GM12892 (cell line): ENCODE measurements at regions not wholly inside any gene's neighbourhood (a gene's known extent, or its start where the extent isn't known, plus 50 kb on each side); places are given as distances from the start of the nearest gene placed in this dataset.

Experiments
- DNase-seq: peaks from one replicate; pipeline ENCODE4 v3.0.0; 2011; ENCODE audit not compliant: insufficient read length
- FAIRE-seq: peaks from 2 replicates; lab custom pipeline; 2011; peaks lifted over from hg19 to GRCh38; lab: Jason Lieb, UNC
- POLR2A ChIP-seq: IDR thresholded peaks from 2 replicates; pipeline ENCODE4 v1.6.1; 2011; ENCODE audit warnings: low read depth, low read length, control low read depth
- POLR2AphosphoS5 ChIP-seq: IDR thresholded peaks from 2 replicates; pipeline ENCODE4 v1.6.1; 2011; ENCODE audit warnings: low read depth, low read length, control low read depth
- TAF1 ChIP-seq: IDR thresholded peaks from 2 replicates; pipeline ENCODE4 v1.6.1; 2011; ENCODE audit warnings: low read depth, mild to moderate bottlenecking, control low read depth, low read length, borderline replicate concordance

DNA sequence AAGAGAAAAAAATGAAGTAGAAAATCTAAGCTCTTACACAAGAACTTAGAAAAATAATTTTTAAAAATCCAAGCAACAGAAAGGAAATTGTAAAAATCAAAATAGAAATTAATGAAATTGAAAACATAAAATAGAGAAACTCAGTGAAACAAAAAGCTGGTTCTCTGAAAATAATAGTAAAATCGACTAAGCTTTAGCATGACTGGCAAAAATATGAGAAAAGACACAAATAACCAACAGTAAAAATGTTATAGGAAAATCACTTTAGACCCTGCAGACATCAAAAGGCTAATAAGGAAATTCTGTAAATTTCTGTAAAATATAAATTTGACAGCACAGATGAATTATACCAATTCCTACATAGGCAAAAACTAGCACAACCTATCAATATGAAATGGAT lies 768.9 kb upstream of the LRRTM1 start:
- TF ChIP-seq POLR2A (no peak), TAF1 (no peak), POLR2AphosphoS5 (no peak)
- DNase-seq = no peak
- no peak for FAIRE-seq

DNA sequence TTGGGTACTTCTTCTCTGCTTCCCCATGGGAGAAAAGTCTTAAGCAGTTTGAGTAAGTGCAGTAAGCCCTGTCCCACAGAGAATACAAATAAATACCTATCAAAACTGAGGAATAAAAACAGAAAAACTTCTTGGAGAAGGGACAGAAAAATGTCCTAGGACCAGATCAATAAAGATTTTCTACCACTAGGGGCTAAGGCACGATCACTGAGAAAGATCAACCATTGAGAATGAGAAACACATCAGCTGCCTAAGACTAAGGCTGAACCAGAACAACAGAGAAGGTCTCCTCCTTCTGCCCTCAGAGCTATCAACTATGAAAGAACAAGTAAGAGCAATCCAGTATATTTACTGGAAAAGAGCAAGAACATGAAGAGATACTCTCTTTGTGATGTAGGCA lies 763.6 kb upstream of the LRRTM1 start:
- TF ChIP-seq POLR2A (no peak), POLR2AphosphoS5 (no peak), TAF1 (no peak)
- no peak for FAIRE-seq
- no peak for DNase-seq

DNA sequence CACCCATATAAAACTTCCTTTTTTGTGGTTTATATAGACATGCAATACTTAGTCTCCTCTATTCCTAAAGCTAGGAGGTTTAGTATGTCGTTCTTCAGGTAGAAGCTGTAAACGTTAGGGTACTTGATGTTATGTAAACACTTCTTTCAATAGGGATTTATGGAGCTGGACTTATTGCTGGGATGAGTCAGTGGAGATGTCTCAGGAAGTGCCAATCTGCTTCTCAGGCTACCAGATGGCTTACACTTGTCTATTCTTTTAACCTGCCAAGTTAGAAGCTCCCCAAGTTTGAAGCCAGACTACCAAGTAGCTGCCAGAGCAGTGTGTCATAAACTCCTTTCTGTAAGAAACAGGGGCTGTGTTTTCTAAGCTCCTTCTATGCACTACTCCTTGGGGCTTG lies 756.5 kb upstream of the LRRTM1 start:
- DNase-seq = no peak
- no peak for FAIRE-seq
- TF ChIP-seq TAF1 (no peak), POLR2A (no peak), POLR2AphosphoS5 (no peak)

DNA sequence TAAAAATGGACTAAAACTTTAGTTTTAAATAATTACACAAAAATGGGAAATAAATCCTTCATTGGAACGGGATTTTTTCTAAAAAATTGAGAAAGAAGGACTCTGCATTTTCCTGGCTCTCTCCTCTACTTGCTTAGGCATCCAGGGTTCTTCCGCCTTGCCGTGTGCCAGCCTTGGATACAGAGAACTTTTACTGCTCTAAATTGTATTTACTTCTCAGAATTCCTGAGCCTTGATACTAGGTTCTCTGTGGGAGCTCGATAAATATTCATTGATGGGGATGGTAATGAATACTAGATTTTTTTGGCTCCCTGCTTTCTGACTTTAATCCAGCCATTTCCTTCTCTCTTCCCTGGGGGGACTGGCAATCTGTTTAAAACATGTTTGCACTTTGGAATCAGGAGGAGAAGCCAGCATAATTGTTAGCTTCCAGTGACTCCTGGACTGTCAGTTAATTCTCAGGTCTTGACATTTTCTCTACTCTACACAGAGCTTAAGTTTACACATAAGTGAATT lies 746.1 kb upstream of the LRRTM1 start:
- TF ChIP-seq POLR2A (no peak), TAF1 (no peak), POLR2AphosphoS5 (no peak)
- FAIRE-seq (no peak), DNase-seq (no peak)

DNA sequence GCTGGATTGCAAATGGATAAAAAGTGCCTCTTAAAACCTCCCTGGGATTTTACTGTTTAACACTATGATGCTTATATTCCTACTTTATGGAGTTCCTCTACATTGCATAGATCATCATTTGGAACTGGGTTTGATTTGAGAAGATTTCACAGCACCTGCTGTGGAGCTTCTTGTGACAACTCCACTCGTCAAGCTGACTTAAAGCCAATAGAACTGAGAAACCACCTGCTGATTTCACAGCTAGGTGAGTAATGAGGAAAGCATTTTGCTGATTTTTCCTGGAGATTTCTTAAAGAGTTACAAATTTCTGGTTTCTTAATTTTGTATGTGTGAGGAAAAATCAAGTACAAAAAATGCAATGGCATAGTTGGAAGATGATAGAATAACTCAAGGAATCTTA lies 739.1 kb upstream of the LRRTM1 start:
- FAIRE-seq (no peak), DNase-seq (no peak)
- TF ChIP-seq POLR2A (no peak), TAF1 (no peak), POLR2AphosphoS5 (no peak)

DNA sequence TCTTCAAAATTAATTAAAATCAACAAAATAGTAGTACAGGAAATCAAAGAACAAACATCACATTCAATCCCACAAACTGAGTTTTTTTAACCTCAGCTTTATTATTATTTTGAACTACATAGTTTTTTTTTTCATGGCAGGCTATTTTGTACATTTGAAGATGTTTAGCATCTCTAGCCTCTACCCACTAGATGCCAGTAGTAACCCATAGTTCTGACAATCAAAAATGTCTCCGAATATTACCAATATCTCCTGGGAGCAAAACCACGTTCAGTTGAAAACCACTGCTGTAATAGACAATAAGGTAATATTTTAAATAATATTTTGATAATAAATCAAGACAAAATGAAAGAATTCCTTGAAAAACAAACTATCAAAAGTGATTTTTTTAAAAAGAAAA lies 702.6 kb upstream of the LRRTM1 start:
- TF ChIP-seq TAF1 (no peak), POLR2A (no peak)
- FAIRE-seq = no peak
- DNase-seq = no peak

DNA sequence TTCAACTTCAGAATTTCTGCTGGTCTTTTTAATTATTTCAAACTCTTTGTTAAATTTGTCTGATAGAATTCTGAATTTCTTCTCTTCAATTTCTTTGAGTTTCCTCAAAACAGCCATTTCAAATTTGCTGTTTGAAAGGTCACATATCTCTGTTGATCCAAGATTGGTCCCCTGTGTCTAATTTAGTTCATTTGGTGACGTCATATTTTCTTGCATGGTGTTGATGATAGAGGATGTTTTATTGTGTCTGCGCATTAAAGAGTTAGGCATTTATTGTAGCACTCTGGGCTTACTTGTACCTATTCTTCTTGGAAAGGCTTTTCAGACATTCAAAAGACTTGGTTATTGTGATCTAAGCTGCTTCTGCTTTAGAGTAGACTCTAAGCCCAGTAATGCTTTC lies 698.4 kb upstream of the LRRTM1 start:
- TF ChIP-seq POLR2A = no peak
- no peak for TF ChIP-seq TAF1
- no peak for TF ChIP-seq POLR2AphosphoS5
- DNase-seq (no peak), FAIRE-seq (no peak)

DNA sequence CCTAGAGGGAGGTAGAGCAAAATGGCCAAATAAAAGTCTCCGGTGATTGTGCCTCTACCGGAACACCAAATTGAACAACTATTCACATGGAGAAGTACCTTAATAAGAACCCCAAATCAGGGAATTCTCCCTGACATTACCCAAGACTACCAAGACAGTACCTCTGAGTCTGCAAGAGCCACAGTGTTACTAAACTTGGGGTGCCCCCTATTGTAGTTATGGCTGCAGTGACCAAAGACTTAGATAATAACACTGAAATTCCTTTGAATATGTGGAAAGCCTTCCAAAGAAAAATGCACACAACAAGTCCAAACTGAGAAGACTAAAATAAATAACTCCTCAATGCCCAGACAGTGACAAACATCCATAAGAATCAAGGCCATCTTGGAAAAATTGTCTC lies 682.9 kb upstream of the LRRTM1 start:
- no peak for DNase-seq
- no peak for FAIRE-seq
- TF ChIP-seq TAF1 = no peak
- no peak for TF ChIP-seq POLR2AphosphoS5
- TF ChIP-seq POLR2A = no peak

DNA sequence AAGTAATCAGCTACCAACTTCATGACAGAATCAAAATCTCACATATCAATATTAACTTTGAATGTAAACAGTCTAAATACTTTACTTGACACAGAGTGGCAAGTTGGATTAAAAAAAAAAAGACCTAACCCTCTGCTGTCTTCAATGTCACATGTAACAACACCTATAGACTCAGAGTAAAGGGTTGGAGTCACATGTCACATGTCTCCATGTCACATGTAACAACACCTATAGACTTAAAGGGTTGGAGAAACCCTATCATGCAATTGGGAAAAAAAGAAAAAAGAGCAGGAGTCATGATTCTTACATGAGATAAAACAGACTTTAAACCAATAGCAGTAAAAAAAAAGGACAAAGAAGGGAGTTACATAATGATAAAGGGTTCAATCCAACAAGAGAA lies 665.3 kb upstream of the LRRTM1 start:
- DNase-seq (no peak), FAIRE-seq (no peak)
- TF ChIP-seq TAF1 (no peak), POLR2AphosphoS5 (no peak), POLR2A (no peak)

DNA sequence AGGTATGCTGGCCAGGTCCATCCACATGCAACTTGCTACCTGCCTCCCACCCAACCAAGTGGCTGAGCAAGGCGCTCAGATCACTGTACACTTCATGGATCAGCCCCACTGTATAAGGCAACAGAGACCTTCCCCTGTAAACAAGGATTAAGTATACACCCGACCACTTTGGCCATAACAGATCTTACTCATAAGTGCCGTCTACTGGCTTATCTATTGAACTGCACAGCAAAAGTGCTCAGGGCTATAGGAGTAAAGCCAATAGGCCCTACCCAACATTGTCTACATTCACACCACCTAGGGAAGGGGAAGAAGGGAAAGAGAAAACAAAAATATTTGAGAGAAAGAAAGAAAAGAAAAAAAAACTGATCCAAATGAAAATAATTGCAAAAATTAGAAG lies 663.9 kb upstream of the LRRTM1 start:
- TF ChIP-seq POLR2A = no peak
- no peak for TF ChIP-seq POLR2AphosphoS5
- TF ChIP-seq TAF1 = no peak
- FAIRE-seq = no peak
- DNase-seq = no peak

DNA sequence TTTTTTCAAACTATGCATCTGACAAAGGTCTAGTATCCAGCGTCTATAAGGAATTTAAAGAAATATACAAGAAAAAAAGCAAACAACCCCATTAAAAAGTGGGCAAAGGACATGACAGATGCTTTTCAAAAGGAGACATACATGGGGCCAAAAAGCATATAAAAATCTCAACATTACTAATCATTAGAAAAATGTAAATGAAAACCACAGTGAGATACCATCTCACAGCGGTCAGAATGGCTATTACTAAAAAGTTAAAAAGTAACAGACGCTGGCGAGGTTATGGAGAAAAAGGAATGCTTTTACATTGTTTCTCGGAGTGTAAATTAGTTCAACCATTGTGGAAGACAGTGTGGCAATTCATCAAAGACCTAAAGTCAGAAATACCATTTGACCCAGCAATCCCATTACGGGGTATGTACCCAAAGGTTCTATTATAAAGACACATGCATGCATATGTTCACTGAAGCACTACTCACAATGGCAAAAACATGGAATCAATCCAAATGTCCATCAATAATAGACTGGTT lies 643.1 kb upstream of the LRRTM1 start:
- DNase-seq (no peak), FAIRE-seq (no peak)
- TF ChIP-seq POLR2A (no peak), POLR2AphosphoS5 (no peak), TAF1 (no peak)

DNA sequence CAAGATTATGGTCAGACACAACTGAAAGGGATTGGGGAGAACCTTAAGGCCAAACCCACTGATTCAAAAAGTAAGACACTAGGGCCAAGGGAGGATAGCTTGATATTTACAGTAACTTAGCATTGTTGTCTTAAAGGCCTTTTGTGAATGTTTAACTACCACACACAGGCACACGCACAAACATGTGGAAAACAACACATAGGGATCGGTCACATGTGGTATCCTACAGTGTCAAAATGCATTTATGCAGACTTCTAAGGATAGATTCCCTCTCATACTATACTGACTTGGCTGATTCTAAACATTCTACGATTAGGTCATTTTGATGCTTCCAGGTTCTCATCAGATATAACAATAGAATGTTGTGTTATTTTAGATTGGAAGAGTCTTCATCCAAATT lies 638.9 kb upstream of the LRRTM1 start:
- FAIRE-seq = no peak
- TF ChIP-seq POLR2A (no peak), POLR2AphosphoS5 (no peak), TAF1 (no peak)
- DNase-seq = no peak
